GM12801 (cell line): ENCODE measurements at regions not wholly inside any gene's neighbourhood (a gene's known extent, or its start where the extent isn't known, plus 50 kb on each side); places are given as distances from the start of the nearest gene placed in this dataset.

Experiments
- CTCF ChIP-seq: IDR thresholded peaks from one replicate; pipeline ENCODE4 v1.5.1; 2011; ENCODE audit warnings: control low read depth; ENCODE audit not compliant: insufficient read length; ENCODE audit errors: extremely low read depth

GRCh38 chr1:29712801-29713200 lies 476.5 kb downstream of the PTPRU start:
- TF ChIP-seq CTCF = no peak

DNA sequence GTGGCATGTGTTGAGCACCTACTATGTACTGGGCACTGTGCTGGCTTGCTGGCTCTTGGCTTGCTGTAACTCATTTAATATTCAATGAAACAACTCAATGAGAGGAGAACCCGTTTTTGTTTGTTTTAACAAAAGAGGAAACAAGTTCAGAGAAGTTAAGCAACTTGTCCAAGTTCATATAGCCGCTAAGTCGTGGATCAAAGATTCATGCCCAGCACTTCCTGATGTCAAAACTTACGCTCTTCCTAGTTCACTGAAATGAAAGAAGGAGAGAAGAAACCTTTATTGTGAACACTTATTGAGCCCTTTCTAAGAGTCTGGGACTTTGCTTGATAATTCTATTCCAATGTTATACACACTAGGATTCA lies 475.9 kb downstream of the PTPRU start:
- no peak for TF ChIP-seq CTCF

DNA sequence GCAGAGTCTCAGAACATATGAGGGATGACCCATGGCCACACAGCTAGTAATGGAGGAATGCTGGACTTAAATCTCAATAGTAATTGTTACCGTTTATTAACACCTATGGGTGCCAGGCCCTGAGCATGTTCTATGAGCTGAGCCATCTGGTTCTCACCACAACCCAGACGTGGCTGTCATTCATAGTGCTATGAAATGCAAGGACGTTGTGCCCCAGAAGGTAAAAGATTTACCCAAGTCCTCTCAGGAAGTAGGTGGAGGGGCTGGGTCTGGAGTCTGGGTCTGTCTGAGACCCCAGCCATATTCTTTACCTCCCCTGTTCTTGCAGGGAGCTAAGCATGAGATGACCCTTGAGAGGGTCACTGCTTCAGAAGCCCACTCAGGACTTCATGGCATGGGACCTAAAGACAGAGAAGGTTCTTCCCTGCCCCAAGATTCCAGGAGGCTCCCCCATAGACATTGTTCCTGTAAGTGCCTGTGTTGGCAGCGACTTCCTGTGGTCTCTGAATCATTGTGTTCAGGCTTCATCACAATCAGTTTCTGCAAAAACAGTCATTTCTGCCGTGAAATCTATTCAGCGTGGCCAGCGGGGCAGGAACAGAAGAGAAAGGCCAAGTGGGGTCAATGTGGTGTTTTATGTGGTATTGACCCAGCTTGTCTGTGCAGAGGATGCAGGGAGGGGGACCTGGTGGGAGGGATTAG lies 475.4 kb downstream of the PTPRU start:
- no peak for TF ChIP-seq CTCF

- no peak for TF ChIP-seq CTCF
Observed at GRCh38 chr1:29709704-29710280, 473.5 kb downstream of the PTPRU start.

DNA sequence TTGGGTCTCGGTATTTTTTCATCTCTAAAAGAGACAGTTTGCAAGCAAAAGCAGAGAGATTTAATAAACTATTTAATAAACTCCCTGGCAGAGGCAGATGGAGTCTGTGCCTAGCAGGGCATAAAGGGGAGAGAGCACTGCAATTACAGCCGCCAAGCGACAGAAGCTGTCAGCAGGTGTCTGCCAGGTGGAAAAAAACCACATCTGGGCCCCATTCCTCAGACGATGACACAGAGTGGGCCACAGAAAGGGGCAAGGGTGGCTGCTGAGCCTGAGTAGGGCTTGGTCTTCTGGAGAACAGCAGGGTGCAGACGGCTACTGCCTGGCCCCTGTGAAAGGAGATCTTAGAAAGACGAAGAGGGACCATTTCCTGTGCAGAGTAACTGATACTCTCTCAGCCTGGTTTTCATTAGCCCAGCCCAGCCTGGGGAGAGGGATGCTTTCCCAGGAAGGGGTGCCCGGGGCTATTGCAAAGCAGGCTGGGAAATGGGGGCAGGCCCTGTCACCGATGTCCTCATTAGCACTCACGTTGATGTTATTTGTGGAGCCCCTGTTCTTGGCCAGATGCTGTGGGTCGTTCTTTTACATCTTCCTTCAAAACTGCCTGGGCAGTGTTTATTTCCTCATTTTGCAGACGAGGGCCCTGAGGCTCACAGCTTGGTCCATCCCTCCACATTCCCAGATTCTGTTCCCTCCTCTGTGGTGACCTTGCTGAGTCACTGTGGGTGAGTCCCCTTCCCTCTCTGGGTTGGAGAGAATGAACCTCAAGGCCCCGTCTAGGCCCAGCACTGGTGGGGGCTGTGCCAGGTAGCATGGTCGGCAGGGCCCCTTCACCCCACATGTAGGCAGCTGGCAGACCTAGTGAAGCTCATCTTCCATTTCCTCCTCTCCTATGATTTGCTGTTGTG lies 472.7 kb downstream of the PTPRU start:
- TF ChIP-seq CTCF = no peak

DNA sequence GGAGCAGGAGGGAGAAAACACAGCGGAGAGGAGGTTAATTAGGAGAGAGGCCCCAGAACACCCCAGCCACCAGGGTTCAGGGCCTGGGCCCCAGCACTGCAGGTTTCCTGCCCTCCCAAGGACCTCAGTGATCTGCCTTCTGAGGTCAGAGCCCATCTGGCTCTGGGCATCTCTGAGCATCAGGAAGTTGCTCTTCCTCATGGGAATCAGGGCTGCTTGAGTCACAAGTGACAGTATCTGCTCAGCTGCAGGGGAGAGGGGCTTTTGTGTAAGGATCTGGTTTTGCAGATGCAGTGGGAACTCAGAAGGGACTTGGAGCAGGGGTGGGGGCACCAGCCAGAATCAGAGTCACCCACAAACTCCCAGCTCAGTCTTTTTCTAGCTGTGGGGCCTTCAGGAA lies 472.1 kb downstream of the PTPRU start:
- TF ChIP-seq CTCF = no peak

DNA sequence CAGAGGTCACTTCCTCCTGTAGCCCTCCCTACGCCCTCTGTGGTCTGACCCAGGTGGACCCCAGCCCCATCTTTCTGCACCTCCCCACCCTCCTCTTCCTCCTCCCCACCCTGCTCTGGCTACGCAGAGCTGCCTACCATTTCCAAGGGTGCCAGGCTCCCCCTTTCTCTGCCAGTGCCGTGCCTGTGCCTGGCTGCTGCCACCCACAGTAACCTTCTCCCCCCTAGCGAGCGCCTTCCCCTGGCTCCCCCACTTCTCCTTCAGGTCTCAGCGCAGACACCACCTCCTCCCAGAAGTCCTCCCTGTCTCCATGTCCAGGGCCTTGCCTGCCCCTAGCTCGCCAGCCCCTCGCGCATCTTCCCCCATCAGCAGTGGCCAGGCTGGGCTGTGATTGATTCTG lies 471.5 kb downstream of the PTPRU start:
- no peak for TF ChIP-seq CTCF
